ENCODE measurements at regions not wholly inside any gene's neighbourhood (a gene's known extent, or its start where the extent isn't known, plus 50 kb on each side); places are given as distances from the start of the nearest gene placed in this dataset.

DNA sequence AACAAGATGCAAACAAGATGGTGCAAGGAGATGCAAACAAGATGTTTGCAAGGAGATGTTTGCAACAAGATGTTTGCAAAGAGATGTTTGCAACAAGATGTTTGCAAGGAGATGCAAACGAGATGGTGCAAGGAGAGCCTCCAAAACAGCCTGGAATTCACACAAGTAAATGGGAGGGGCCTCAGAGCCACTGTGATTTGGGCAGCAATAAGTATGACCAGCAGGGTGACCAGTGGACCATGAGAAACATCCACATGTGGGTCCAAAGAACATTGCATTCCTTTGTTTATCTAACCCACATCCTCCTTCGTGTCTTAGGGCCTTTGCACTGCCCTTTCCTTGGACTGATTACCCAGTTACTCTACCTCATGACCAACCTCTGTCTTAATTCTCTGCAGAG, 162.9 kb downstream of the PLPP3 start:
- no peak for DNase-seq

DNA sequence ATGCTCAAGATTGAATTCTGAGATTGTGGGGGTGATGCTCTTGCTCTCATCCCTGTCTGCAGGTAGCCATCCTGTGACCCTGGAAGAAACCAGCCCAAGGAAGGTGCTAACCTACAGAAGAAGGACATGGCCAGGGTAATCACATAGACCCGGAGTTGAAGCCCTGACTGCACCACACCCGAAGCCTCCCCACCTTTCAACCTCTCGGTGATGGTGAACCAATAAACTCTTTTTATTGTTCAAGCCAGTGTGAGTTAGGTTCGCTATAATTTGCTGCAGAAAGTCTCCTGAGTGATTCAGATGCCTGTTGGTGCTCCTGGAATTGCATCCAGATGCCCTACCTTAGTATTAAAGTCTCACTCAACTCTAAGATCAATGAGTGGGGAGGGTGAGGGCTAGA, 163.6 kb downstream of the PLPP3 start:
- DNase-seq: no peak

DNA sequence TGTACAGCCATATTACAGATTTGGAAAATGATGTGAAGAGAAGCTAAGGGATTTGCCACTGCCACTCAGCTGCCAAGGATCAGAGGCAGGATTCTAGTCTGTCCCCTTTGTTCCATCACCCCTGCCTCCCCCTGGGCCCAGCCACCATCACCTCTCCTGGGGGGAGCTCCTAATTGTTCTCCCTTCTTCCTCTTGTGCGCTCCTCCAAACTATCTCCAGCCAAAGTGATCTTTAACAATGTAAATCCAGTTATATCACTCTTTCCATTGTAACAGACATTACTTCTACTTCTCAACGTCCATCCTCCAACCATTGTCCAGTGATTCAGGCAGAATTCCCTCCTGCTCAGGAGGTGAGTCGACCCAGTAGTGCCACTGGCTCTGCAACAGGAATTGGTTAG, 164.1 kb downstream of the PLPP3 start:
- no peak for DNase-seq

DNA sequence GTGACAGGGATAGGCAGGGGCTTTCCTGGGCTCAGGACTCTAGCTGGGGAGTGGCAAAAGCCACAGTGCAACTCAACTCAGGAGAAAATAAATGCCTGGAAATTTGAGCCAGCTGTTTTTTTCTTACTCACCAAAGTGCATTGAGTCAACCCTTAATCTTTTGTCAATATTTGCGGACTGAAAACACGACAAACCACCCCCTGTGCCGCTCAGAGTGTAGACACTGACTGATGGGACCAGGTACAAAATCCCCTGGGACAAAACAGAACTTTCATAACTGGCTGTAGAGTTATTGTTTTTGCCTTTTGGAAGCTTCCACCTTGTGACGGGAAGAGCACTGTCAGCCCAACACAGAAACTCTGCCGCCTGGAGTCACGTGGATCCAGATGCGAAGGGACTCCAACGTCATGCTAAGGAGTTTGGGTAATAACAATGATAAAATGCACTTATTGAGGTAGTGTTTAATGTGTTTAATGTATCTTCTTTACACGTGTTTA, 164.6 kb downstream of the PLPP3 start:
- no peak for DNase-seq

DNA sequence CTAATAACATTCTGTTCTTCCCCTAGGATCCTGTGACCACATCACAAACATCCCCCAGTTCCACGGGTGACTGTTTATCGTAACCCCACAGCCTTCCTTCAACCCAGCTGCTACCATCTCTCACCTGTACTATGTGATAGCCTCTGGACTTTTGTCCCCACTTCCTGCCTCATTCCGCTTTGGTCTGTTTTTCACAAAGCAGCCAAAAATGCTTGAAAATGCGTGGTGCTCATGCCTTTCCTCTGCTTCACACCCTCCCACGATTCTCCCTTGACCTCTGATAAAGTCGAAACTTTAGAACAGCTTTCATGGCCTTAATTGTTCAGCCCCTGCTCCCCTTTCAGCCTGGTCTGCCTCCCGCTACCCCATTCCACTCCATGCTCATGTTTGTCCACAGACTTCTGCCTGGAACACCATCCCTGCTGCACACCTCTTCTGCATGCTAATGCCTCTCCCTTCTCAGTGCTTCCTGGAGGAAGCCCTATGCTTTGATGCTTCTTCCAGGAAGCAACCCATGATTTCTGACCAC, 165.6 kb downstream of the PLPP3 start:
- DNase-seq: no peak

DNA sequence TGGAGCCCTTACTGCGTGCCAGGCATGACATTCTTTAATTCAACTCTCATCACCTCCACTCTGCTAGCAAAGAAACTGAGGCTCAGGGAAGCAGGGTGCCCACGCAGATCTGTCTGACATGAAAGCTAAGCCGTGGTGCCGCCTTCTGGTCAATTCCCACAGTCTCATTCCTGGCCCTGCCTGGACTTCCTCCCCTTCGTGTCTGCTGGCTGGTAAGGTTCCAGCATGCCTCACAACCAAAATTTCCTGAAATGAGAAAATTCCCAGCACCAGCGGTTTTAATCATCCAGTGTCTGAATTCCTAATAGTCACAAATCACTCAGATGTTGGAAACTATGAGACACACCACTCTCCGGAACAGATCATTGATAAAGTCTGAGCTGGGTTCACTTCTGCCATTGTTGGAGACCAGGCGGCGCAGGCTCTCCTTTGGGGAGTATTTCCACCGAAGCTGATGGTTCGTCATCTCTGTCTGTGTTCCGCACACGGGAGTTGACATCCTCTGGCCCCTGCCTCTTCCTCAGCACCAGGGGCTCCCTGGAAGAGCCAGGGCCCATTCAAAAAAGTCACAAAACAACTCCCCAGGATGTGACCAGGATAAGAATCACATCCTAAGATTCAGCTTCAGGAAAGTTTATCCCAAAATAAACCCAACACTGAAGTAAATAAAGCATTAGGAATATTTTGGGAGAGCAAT, 167.7 kb downstream of the PLPP3 start:
- no peak for DNase-seq

DNA sequence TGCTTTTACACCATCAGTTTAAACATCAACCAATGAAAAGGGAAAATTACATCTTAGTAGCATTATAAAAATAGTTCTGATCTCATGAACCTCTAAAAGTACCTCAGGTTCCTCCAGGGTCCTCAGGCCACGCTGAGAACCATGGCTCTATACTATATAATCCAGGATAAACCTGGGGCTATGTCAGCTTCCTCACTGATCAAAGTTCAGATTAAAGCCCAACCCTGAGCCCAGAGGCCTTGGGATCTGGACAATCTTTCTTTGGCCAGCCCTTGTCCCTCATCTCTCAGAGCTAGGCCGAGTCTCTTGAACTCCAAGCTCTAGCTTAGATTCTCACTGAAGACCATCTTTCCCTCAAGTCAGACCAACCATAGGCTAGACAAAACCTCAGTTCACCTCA, 168.3 kb downstream of the PLPP3 start:
- DNase-seq: no peak

DNA sequence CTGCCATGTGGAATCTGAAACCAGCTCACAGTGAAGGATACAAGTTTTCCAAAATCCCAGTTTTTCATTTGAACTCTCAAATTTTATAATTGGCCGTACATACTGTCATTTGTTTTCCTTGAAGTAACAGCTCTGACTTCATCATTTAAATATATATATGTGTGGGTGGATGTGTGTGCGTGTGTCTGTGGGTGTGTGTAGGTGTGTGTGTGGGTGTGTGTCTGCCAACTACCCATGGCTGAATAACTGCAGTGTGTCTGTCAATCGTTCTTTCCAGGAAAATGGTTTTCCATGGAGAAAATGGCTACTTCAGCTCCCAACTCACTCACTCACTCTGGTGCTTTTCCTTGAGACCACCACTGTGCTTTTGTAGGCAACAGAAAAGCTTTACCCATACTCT, 169.0 kb downstream of the PLPP3 start:
- DNase-seq: no peak

DNA sequence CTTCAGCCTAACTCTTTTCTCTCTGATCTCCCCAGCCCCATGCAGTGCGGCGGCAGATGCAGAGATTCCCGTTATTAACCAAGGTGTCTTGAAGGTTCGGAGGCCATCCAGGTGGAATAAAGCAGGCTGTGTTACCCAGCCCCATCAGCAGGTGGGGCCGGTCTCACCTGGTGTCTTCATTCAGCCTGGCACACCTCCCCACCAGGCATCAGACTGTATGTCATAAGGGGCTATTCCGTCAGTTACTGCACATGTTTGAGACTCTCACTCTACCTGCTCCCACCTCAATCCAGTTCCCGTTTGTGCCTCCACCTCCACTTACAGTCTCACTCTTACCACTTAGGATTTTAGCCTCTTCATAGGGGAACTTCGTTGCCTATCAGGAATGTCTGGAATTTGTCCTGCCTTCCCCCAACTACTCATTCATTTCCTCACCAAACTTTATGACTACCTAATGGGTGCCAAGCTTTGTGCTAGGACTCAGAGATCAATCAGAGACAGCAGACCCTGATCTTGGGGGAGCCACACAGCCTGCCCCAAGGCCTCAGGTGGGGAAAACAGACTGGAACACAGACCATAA, 170.2 kb downstream of the PLPP3 start:
- no peak for DNase-seq

DNA sequence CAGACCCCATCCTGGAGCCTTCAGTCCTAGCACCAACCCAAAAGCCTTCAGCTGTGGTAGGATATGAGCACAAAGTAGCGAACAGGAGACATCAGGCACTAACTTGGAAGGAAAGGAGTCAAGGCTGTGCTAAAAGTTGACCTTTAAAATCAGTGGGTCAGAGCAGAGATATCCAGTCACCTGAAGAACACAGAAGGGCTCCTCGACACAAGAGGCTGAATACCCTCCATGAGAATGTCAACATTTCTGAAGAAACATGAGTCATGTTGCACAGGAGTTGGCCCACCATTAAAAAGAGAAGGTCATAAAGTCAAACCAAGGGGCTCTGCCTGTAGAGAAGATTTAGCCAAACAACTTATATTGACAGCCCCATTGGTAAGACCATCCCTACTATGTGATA, 172.5 kb downstream of the PLPP3 start:
- DNase-seq: no peak

DNA sequence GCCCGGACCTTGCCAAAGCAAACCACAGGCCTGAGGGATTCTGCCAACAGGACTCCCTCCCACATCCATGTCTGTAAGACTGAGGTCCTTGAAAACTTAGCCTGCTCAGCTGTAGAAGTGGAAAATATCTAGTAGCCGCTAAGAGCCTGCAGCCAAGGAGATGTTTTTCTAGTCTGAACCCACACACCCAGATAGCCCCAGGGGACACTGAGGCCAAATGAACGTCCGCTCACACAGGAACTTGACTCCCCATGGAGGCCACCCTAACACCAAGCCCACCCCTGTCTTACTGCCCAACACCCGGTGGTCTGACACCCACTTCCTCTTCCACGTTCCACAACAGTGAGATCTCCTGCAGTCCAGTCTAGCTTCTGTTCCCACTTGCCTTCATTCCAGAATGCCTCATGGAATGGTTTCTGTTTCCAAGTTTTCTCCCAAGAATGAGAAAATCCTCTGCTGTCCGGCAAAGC, 174.8 kb downstream of the PLPP3 start:
- DNase-seq: no peak

DNA sequence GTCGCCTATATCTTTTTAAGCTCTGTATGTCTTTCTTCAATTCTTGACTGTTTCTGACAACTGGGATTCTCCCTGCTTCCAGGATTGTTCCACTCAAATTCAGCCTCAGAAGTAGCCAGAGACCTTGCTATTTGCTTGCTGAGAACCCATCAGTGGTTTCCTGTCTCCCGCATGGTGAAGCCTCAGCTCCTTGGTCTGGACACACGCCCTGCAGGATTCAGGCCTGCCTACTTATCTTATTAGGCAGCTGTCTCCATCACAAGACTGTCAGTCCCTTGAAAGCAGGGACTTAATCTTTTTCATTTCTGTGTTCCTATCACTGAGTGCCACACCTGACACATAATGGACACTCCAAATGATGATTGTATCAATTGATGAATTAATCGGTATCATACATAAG, 175.3 kb downstream of the PLPP3 start:
- DNase-seq: no peak

DNA sequence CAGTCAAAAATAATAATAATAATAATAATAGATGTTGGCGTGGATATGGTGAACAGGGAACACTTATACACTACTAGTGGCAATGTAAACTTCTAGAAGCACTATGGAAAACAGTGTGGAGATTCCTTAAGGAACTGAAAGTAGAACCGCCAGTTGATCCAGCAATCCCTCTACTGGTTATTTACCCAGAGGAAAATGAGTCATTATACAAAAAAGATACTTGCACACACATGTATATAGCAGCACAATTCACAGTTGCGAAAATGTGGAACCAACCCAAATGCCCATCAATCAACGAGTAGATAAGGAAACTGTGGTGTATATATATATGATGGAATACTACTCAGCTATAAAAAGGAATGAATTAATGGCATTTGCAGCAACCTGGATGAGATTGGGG, 176.0 kb downstream of the PLPP3 start:
- no peak for DNase-seq

DNA sequence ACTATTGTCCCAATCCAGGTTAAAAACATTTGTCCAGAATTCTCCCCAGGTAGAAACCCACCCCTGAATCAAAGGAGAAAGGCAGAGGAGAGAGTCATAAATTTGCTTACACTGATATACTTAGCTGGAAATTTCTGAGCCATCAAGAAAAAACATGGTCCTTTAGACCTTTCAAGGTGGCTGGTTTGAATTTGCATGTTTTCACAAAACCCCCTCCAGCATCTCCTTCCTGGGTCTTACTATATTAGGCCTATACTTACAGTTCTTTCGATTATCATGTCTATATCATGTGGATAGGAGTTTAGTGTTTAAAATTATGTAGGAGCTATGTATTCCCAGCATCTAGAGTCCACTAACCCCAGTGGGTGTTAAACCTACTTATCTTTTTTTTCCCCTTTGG, 178.2 kb downstream of the PLPP3 start:
- DNase-seq: no peak

DNA sequence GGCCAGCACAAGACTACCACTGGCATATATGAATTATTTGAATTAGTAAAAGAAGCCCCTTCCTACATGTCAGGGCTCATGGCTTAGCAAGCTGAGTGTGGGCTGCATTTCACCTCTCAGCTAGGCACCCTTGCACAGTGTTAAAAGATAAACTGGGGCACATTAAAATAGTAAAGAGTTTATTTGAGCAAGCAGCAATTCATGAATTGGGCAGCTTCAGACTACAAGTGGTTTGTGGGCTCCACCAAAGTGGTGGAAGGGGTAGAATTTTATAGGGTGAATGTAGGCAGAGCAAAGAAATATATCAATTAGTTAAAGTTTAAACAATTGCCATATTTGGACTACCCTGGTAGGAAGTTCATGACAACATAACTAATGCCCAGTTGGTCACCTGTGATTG, 178.8 kb downstream of the PLPP3 start:
- DNase-seq: no peak

DNA sequence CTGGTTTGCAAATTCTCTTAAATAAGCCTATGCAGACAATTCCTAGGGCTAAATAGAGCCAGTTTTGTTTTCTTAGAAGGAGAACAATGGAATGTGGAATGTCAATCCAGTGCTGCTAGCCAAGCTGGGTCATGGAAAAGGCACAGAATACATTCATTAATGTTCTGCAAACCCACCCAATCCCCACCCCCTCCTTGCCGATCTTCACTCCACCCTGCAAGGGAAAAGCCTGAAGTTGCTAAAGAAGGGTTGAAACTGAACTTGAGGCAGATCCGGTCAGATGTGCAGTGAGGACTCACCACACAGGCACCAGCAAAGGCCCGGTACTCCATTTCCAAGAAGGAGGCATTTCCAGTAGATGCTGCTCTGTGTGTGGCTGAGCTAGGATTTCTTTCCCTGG, 179.6 kb downstream of the PLPP3 start:
- DNase-seq: no peak

DNA sequence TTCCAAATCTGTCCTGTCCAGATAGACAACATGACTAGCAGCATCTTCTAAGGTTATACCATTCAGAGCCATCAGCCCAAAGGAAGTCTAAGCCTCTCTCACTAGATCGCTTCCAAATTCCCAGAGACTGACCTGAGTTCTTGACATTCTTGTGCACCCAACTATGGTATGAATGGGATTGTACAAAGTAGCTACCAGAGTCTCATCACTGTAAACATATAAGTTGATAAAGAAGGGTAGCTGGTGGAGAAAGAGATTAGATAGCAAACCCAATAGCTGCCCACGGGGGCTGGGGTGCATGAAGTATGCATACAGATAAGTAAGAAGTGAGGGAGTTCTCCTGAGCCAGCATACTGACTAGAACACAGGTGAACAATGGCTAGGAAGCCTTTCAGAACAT, 180.0 kb downstream of the PLPP3 start:
- no peak for DNase-seq

DNA sequence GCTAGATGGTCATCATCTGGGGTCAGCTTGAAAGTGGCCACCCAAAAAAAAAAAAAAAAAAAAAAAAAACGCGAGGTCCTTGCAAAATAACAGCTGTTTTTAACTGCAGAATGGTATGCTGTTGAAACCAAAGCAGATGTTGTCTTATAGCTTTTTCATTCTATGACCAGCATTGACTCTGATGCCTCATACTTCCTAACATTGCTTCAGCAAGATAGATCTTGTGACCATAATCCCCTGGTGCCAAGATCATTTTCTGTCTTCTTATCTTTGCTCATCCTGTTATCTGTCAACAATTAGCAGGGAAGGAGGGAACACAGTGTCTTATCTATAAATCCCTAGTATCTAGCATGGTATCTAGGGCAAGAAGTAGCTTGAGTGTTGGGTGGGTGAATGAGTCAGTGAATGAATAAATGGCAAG, 181.5 kb downstream of the PLPP3 start:
- DNase-seq: no peak

DNA sequence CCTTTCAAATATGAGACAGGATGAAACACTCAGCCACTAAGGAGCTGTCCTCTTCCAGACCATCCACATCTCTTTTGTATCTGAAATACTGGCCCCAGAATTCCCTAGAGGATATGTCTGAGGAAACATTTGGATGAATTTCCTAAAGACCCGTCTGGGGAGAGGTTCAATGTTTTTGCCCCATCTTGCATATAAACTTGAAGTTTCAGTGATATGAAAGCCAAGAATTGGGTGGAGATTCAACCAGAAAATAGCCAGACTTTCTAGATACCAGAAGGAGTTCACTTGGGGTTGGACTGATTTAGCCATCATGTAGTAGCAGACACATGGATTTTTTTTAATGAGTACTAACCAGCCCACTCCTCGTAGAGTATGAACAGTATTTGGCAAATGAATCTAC, 182.0 kb downstream of the PLPP3 start:
- DNase-seq: no peak

DNA sequence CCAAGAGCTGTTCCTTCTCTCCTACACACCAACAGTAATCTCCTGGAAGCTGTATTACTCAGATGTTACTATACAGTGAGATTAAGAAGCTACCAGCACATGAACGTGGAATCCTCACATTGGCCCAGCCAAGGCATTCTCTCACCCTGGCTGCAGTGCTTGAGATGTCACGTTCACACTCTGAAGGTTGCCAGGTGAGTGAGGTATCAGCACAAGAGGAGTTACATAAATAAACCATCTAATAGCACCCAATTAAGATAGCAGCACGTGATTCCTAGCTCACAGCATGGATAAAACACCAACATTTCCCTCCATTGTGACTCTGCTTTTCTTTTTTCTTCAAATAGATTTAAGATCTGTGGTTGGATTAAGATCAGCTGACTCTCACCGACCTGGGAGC, 182.8 kb downstream of the PLPP3 start:
- DNase-seq: no peak

DNA sequence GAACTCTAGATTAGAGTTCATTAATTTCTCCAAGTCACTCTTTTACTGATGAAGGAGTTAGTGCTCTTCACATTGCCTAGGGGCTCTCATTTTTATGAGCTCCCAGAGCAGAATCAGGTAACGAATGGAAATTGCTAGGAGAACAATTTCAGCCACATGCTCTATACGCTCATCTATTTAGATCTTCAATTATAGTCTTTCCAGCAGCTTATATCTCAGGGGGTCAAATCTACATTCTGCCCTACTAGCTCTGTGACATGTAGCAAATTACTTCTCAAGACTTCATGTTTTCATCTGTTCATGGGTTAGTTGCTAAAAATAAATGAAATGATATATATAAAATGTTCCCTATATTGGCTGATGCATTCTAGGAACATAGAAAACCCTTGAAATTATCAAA, 183.6 kb downstream of the PLPP3 start:
- DNase-seq: no peak

DNA sequence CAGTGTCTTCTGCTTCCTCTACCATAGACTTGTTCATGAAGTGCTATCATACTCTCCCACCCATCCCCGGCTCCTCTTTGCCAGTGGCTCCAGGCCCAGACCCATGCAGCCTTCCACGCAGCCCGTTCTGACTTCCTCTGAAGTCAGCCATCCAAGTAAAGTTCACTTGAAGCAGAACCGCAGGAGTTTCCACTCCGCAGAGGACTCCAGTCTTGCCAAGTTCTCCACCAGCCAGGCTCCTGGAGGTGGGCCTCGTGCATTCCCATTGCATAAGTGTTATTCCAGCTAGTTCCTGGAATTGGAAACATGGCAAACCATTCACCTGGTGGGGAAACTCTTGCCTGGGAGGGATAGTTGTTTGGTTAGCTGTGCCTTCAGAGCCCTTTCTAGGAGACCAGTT, 185.1 kb downstream of the PLPP3 start:
- DNase-seq: no peak

DNA sequence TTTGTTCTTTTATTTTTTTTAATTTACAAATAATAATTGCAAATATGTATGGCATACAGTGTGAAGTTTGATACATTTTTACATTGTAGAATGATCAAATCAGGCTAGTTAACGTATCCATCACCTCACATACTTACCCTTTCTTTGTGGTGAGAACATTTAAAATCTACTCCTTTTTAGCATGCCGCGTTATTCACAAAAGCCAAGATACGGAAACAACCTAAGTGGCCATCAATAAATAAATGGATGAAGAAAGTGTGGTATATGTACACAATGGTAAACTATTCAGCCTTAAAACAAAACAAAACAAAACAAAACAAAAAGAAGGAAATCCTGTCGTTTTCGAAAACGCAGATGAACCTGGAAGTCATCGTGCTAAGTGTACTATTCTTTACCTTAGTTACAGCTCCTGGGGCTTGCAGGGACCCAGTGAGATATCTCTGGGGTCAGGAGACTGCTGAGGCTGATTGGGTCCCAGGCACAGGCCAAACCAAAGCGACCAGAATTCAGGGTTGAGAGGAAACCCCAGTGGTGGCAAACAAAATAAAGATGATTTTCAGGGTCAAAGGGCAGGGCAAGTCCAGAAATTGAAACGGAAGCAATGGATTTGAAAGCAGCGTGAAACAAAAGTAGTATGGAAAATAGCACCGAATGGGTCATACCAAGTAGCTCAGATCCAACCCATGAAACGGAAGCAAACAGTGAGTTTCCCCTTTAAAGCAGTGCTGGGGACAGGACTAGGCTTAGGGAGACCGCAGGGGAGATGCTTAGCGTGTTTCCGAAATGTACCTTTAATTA, 188.2 kb downstream of the PLPP3 start:
- DNase-seq: no peak
